Kidney tubule cell (primary cell): ENCODE measurements at regions not wholly inside any gene's neighbourhood (a gene's known extent, or its start where the extent isn't known, plus 50 kb on each side); places are given as distances from the start of the nearest gene placed in this dataset.
"Not testable (repeated sequence)": the region's sequence is repeated elsewhere in the genome, so short reads cannot be mapped to it uniquely, and the experiment has no call there.

ENCODE experiments used
- DNase-seq: peaks from one replicate; pipeline ENCODE4 v3.0.0-alpha.2; 2018; ENCODE audit warnings: low spot score

DNA sequence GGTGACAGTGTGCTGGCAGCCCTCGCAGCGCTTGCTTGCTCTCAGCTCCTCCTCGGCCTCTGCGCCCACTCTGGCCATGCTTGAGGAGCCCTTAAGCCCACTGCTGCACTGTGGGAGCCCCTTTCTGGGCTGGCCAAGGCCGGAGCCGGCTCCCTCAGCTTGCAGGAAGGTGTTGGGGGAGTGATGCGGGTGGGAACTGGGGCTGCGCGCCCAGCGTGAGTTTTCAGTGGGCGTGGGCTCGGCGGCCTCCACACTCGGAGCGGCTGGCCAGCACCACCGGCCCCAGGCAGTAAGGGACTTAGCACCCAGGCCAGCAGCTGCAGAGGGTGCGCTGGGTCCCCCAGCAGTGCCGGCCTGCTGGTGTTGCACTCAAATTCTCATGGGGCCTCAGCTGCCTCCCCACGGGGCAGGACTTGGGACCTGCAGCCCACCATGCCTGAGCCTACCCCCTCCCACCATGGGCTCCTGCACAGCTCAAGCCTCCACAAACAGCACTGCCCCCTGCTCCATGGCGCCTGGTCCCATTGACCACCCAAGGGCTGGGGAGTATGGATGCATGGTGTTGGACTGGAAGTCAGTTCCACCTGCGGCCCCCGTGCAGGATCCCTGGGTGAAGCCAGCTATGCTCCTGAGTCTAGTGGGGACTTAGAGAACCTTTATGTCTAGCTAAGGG lies 223.1 kb upstream of the PTPRD start:
- DNase-seq = no peak

DNA sequence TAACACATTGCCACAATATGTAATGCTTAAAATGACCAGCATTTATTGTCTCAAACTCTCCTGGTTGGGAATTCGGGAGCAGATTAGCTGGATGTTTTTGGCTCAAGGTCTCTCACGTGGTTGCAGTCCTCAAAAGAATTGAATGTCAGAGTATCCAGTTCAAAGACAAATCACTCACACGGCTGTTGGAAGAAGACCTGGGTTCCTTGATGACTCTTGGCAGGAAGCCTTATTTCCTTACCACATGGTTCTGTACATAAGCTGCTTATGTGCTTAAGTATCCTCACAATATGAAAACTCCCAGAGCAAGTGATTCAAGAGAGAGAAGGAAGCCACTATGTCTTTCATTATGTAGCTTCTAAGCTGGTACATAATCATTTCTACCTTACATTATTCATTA lies 230.3 kb upstream of the PTPRD start:
- DNase-seq = no peak

DNA sequence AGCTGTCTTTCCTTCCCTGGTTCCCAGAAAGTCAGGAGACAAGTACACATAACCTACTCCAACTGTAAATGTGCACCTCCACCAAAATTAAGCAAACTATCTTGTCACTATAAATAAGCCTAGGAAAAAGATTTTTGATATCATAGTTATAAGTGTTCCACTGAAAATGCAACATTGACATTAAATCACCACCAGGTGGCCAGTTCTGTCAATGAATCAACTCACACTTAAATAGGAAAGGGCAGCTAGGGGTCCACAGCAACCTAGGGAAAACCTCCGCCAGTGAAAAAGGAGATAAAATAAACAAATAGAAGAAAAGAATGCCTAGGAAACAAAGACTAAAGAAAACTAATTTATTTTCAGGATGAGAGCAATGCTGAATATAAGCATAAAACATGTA lies 243.0 kb upstream of the PTPRD start:
- no peak for DNase-seq

DNA sequence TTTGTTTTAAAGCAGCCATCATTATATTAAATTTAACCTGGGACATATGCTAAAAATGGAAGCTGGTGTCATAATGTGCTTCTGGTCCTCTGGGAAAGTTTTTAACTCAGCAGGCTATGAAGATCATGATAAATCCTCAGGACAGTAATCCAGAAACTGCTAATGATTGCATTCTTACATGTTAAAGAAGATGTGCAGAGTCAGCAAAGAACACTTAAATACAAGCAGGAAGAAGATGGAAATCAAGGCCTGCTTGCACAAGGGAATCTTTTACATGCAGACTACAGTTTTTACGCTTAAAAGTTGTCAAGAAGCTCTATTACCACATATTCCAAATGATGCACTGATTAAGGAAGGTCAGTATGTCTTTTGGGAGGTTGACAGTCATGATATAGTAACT lies 246.0 kb upstream of the PTPRD start:
- DNase-seq = no peak

DNA sequence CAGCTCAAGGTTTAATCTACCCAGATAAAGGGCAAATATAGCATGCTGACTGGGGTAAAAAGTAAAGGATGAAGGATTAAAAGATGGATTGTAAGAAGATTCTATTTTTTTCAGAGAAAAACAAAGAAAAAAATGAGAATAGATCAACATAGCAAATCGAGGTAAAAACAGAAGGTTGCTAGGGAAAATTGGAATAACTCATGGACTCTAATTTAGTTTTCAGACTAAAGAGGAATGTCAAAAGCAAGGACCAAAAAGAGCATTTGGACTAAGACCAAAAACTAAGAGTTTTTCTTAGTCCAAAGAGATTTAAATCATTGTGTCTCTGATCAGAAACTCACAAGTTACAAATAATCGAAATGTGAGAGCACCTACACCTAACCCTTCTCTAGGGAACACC lies 250.7 kb upstream of the PTPRD start:
- DNase-seq = no peak

DNA sequence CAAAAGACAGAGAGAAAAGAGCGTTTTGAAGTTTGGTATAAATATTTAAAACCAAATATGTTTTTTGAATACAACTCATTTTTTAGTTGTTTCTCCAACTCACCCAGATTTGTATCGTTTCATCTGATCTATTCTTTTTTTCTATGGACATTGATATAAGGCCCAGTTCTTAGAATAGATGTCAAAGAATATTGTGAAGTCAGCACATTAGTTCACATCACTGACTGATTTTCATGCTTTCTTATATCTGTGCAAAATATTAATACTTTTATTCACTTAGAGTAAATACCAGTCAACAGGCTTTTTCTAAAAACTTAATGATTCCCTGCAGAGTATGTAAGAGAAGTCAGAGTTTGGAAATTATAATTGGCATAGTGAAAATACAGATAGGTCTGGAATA lies 254.4 kb upstream of the PTPRD start:
- DNase-seq = no peak

DNA sequence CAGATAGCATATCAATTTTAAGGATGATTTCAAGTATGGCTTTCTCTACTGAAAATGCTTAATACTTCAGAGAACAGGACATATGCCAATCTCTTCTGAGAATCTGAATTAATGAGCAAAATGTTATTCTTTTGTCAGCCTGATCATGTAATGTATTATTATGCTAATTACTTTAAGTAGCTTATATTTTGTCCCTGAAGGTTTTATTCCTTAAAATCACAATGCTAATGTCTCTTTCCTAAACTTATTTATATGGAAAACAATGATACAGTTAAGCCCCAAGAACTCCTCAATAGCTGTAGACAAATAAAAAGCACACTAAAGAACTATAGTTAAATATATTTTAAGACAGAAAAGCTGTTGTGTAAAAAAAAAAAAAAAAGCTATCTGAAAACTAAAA lies 256.9 kb upstream of the PTPRD start:
- no peak for DNase-seq

DNA sequence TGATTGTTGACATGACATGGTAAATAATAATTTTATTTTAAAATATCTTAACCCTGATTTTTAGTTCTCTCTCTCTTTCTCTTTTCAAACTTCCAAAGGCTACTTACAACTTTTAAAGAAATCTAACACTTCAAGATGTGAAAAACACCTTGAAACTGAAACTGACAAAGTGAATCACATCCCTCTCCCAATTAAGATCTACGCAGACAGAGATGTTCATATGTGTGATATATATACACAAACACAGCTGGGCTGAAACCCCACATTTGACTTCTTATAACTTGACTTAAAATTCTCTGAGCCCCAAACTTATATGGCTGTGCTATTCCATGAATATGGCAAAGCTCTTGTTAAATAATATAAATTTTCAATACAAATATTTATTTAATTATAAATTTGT lies 261.2 kb upstream of the PTPRD start:
- DNase-seq = no peak

DNA sequence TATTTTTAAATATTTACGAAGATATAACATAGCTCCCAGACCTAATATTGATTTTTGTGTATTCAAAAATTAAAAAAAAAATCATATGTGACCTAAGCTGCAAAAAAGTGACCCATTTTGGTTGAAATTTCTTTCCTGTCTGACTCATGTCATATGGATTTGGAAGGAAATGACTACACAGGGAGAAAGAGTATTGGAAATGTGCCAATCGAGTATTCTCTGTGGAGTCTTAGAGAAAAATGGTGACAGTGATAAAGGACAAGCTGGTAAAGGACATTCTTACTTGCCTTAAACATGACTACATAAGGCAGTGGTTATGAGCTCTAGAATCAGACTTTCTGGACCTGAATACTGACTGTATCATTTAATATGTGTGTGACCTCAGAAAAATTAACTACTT lies 262.9 kb upstream of the PTPRD start:
- peak; percentile 56 for DNase-seq

DNA sequence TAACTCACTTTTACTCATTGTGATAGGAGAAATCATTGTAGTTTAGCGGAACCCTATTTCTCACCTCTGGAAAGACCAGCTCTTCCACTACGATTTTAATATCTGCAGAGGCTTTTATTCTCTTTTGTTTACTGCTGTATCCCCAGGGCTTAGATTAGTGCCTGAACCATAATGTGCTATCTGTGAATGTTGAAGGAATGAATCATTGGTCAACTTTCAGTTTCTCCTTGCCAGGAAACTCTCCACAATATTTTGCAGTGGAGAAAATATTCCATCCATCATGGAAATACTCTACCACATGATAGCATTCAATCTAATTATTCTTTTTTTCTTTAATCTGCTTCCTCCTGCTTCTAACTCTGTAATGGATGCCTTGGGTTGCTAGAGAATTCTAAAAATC lies 263.5 kb upstream of the PTPRD start:
- DNase-seq = peak; percentile 28

DNA sequence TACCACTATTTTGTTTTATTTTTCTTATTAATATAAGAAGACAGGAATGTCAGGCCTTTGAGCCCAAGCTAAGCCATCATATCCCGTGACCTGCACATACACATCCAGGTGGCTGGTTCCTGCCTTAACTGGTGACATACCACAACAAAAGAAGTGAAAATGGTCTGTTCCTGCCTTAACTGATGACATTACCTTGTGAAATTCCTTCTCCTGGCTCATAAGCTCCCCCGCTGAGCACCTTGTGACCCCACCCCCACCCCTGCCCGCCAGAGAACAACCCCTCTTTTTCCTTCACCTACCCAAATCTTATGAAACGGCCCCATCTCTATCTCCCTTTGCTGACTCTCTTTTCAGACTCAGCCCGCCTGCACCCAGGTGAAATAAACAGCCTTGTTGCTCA lies 277.5 kb upstream of the PTPRD start:
- not testable (repeated sequence) for DNase-seq

DNA sequence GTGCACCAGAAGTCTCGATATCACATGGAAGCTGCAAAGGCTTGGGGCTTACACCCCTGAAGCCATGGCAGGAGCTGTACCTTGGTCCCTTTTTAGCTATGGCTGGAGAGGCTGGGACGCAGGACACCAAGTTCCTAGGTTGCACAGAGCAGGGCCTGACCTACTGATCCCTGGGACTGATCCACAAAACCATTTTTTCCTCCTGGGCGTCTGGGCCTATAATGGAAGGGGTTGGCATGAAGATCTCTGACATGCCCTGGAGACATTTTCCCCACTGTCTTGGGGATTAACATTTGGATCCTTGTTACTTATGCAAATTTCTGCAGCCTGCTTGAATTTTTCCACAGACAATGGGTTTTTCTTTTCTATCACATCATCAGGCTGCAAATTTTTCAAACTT lies 286.7 kb upstream of the PTPRD start:
- DNase-seq = no peak

DNA sequence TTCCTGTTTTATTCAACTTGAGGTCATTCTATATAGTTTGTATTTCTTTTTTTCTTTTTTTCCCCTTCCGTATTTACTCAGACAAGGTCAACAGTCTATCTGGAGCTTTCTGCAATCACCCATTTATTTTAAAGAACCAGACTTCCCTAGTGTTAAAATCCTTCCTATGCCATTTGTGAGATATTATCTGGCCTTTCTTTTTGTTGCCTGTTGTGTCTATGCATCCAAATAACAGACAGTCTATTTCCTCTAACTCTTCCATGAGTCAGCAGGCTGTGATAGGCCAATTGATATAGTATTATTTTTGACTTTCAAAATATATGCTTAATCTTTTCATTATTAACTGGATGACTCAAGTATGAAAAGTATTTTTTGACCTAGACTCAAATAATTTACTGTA lies 291.2 kb upstream of the PTPRD start:
- no peak for DNase-seq

DNA sequence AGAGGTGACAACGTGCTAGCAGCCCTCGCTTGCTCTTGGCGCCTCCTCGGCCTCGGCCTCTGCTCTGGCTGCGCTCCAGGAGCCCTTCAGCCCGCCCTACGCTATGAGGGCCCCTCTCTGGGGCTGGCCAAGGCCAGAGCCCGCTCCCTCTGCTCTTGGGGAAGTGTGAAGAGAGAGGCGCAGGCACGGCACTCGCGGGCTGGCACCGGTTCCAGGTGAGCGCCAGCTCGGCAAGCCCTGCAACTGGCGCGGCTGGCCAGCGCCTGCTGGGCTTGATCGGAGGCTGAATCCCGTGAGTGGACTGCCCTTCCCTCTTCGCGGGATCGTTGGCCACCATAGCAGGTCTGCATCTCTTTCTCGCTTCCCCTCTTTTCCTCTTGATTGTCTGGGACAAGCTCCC lies 298.0 kb upstream of the PTPRD start:
- no peak for DNase-seq

DNA sequence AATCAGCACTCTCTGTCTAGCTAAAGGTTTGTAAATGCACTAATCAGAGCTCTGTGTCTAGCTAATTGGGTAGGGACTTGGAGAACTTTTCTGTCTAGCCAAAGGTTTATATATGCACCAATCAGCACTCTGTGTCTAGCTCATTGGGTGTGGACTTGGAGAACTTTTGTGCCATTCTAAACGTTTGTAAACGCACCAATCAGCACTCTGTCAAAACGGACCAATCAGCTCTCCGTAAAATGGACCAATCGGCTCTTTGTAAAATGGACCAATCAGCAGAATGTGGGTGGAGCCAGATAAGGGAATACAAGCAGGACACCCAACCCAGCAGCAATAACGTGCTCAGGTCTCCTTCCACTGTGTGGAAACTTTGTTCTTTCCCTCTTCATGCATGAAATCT lies 298.6 kb upstream of the PTPRD start:
- no peak for DNase-seq

DNA sequence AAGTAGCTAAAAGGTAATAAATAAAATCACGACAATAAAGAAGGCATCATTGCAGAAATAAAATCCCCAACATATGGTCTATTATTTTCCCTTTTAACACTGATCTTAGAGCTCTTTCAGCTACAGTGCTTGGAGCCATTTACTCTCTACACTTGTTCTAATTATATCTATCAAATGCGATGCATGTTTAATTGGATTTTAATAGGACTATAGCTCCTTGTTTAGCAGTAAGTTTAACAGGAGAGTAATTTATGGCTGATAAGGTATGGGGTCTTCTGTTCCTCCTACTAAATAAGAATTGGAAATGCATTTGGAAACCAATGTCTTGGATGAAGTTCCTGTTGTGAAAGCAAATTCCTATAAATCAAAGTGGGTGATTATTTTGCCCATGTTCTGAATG lies 304.2 kb upstream of the PTPRD start:
- DNase-seq = no peak

DNA sequence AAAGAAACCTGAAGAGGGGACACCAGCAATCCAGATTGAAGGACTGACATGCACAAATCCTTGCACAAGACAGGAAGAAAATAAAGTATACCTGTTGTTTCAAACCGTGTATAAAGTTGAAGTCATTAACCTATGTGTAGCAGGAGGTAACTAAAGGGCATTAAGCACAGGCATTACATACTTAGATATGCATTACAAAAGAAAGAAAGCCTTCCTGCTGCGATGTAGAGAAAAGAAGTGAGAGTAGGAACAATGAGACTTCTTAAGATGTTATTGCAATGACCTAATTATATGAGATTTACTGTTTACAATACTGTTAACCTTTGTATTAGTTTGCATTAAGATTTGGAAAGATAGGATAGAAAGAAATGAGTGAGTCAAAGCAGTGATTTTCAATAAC lies 308.9 kb upstream of the PTPRD start:
- no peak for DNase-seq

DNA sequence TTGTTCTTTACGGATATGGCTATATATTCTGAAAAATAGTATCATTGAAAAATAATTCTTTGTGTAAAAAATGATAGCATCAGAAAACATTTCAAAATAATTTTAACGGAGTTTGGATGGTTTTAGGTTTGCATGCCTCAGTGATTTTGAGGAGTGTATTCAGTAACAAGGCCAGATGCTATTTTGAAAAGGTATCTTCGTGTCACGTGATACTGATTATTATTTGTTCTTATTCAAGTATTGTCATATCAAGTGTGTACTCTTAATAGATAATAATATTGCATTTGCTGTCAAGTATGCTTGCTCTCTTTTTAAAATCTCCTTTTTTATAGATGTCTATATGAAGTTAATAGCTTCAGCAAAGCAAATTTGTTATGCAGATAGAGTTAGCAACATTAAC lies 313.1 kb upstream of the PTPRD start:
- no peak for DNase-seq

DNA sequence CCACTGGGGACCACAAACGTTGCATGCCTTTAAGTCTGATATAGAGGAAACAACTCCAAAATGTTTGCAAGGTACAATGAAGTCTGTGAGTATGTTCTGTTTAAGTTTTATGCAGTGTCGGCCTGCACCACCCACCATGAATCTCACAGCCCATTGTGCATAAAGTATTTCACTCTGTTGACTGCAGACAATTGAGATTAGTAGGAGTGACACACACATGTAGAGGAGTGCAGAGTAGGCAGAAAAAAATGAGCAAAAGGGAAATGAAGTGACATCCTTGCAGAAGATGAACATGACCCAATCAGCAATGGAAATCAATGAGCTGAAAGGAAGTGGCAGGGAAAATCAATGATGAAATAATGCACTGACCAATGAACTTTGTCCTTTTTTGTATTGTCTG lies 315.6 kb upstream of the PTPRD start:
- DNase-seq = no peak

DNA sequence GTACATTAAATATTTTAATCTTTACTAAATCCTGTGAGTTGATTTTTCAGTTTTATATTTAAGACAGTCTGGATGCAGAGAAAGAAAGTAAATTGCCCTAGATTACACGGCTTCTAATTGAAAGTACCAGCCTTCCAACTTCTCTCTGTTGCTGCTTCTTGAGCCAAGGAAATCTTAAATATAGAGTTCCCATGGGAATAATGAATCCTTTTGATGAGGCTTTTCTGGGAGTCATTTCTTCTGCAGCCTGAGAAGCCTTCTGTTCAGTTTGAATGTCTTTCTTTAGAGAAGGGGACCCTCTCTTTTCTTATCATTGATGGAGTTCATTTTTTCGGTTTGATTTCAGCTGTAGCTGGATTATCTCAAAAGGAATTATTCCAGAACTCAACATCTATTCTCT lies 317.3 kb upstream of the PTPRD start:
- no peak for DNase-seq

DNA sequence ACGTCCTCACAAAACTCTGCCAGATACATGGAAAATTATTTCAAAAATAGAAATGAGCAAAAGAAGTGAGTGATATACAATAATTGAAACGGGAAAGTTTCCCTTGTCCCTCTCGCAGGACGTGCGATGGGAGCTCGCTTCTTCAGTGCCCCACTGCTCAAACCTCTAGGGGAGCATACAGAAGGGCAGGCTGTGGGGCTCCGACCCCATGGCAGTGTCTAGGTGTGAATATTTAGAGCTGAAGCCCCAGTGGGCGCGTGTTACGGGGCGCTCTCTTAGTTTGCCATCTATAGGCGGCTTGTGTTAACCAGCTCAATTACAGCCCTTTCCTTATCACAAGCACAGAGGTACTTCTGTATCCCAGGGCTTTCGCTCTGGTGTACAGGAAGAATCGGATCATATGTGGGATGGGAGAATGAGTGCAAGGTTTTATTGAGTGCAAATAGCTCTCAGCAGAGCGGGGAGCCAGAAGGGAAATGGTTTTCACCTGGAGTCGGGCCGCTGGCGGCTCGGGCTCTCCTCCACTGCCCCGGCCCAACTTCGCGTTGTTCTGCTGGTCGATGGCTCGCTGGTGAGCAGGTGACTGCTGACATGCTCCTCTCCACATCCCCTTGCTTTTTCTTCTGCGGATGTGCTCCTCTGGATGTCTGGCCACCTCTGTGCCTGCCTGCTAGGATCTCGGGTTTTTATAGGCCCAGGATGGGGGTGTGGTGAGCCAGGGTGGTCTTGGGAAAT lies 334.0 kb upstream of the PTPRD start:
- no peak for DNase-seq

DNA sequence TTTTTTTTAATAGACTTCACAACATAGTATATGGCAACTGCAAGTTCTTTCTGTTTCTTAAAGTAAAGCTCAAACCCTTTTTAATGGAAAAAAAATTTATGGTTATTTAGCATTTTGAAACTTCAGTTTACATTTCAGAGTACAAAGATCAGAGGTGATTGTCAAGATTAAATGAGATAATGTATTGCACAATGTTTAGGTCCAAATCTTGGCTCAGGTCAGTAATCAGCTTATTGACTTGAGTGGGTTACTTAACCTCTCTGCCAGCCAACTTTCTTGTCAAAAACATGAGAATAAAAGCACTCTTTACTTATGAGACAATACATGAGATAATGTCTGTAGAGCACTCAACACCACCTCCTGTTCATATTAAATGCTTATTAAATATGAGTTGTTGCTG lies 345.1 kb upstream of the PTPRD start:
- no peak for DNase-seq

DNA sequence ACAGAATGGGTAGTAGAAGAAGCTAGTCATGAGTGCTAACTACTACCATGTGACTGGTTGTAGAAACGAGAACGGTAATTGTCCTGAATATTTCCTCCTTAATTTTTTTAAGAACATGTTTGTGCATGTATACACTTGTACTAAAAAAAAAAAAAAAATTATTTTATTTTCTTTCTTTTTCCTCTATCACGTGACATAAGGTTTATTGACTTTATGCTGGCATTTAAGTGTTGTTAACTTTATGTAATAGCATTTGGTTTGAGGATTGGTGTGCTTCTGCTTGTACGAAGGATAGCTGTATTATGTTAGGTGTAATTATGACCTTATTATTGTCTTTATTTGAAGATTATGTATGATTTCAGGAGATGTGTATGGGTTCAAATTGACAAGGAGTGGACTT lies 349.1 kb upstream of the PTPRD start:
- no peak for DNase-seq

DNA sequence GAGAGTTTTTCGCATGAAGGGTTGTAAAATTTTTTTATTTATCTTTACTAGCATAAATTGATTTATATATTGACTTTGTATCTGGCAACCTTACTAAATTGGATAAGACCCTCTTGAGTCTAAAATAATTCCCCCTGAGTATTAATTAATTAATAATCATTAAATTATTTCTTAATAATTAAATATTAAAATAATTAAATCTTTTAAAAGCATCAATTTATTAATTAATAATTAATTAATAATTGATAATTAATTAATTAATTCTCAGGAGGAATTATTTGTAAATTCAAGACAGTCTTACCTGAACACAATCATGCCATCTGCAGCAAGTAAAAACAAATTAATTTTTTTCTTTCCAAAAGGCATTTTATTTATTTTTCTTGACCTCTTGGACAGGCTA lies 370.4 kb upstream of the PTPRD start:
- no peak for DNase-seq
